CMK (cell line): ENCODE measurements at regions not wholly inside any gene's neighbourhood (a gene's known extent, or its start where the extent isn't known, plus 50 kb on each side); places are given as distances from the start of the nearest gene placed in this dataset.
"Not testable (repeated sequence)": the region's sequence is repeated elsewhere in the genome, so short reads cannot be mapped to it uniquely, and the experiment has no call there.

Experiments
- DNase-seq: peaks from one replicate; pipeline ENCODE4 v3.0.0-alpha.2; 2010; ENCODE audit warnings: low read depth

- DNase-seq, result peak; percentile 30
These were observed 251.8 kb upstream of the DMRT1 start for GRCh38 chr9:589723-590122.

- DNase-seq, result no peak
These were observed 250.2 kb upstream of the DMRT1 start for GRCh38 chr9:591292-591691.

GRCh38 chr9:592225-592624 lies 249.3 kb upstream of the DMRT1 start:
- no peak for DNase-seq

GRCh38 chr9:592733-593132 lies 248.8 kb upstream of the DMRT1 start:
- DNase-seq, result no peak

- DNase-seq, result no peak
These were observed 247.7 kb upstream of the DMRT1 start for GRCh38 chr9:593809-594208.

- no peak for DNase-seq
These were observed 244.8 kb upstream of the DMRT1 start for GRCh38 chr9:596703-597102.

GRCh38 chr9:600006-600405 lies 241.5 kb upstream of the DMRT1 start:
- DNase-seq, result no peak

GRCh38 chr9:602716-603115 lies 238.8 kb upstream of the DMRT1 start:
- DNase-seq, result no peak

GRCh38 chr9:603126-603525 lies 238.4 kb upstream of the DMRT1 start:
- no peak for DNase-seq

- DNase-seq, result no peak
These were observed 234.1 kb upstream of the DMRT1 start for GRCh38 chr9:607417-607816.

GRCh38 chr9:613771-614347 lies 227.6 kb upstream of the DMRT1 start:
- peak; percentile 88 for DNase-seq

- peak; percentile 82 for DNase-seq
These were observed 227.1 kb upstream of the DMRT1 start for GRCh38 chr9:614431-614830.

GRCh38 chr9:615756-616155 lies 225.7 kb upstream of the DMRT1 start:
- DNase-seq, result no peak

GRCh38 chr9:616694-617093 lies 224.8 kb upstream of the DMRT1 start:
- DNase-seq, result no peak

GRCh38 chr9:617445-618085 lies 223.9 kb upstream of the DMRT1 start:
- DNase-seq, result no peak

GRCh38 chr9:618478-618877 lies 223.0 kb upstream of the DMRT1 start:
- no peak for DNase-seq

GRCh38 chr9:621201-621855 lies 220.2 kb upstream of the DMRT1 start:
- no peak for DNase-seq

GRCh38 chr9:624935-625500 lies 216.5 kb upstream of the DMRT1 start:
- no peak for DNase-seq

- DNase-seq, result no peak
These were observed 215.9 kb upstream of the DMRT1 start for GRCh38 chr9:625613-626012.

- DNase-seq, result not testable (repeated sequence)
These were observed 215.4 kb upstream of the DMRT1 start for GRCh38 chr9:626114-626513.

- no peak for DNase-seq
These were observed 214.9 kb upstream of the DMRT1 start for GRCh38 chr9:626596-626995.

GRCh38 chr9:627336-627970 lies 214.0 kb upstream of the DMRT1 start:
- no peak for DNase-seq

- DNase-seq, result no peak
These were observed 212.4 kb upstream of the DMRT1 start for GRCh38 chr9:629146-629545.
